IMR-90 (cell line): ENCODE measurements at regions not wholly inside any gene's neighbourhood (a gene's known extent, or its start where the extent isn't known, plus 50 kb on each side); places are given as distances from the start of the nearest gene placed in this dataset.

Experiments
- ATAC-seq: fragments of 200-7000 bp; cut with Tn5 transposase; 2 replicates; pipeline ENCODE4 v1.9.1; 2020; ENCODE audit warnings: low read depth, mild to moderate bottlenecking, moderate library complexity
- BruUV-seq: library from RNA; stranded (reverse); fragments of 400-500 nt; replicated peaks from 2 replicates; lab custom pipeline; 2021; lab: Mats Ljungman, UMichigan
- CTCF ChIA-PET: fragments of 300-600 bp; formaldehyde crosslinking; extraction: SDS; loops from one replicate; lab custom pipeline; 2021; ENCODE audit warnings: antibody characterized with exemption; lab: Yijun Ruan, JAX
- POLR2A ChIA-PET: fragments of 300-600 bp; sonication (Branson Sonifier 250); formaldehyde crosslinking; loops from one replicate; lab custom pipeline; 2022; ENCODE audit warnings: antibody characterized with exemption; ENCODE audit not compliant: unreplicated experiment; lab: Charles Lee
- DNase-seq: peaks from one replicate; pipeline ENCODE4 v3.0.0; 2013
- H2AFZ ChIP-seq: replicated peaks from 2 replicates; pipeline ENCODE3; 2013; ENCODE audit warnings: low read length, mild to moderate bottlenecking; ENCODE audit not compliant: poor library complexity
- H2AK5ac ChIP-seq: 2 replicates; pipeline ENCODE4 v1.6.1; 2013; ENCODE audit warnings: low read depth, low read length, inconsistent platforms
- H2AK9ac ChIP-seq: replicated peaks from 2 replicates; pipeline ENCODE3; 2013; ENCODE audit warnings: mild to moderate bottlenecking, low read depth, low read length, moderate library complexity; ENCODE audit not compliant: poor library complexity
- H2BK120ac ChIP-seq: 2 replicates; pipeline ENCODE4 v1.6.1; 2013; ENCODE audit warnings: low read depth, low read length, inconsistent platforms
- H2BK15ac ChIP-seq: 3 replicates; pipeline ENCODE4 v1.6.1; 2013; ENCODE audit warnings: low read depth, low read length, inconsistent platforms
- H2BK20ac ChIP-seq: 2 replicates; pipeline ENCODE4 v1.6.1; 2013; ENCODE audit warnings: low read depth, mild to moderate bottlenecking, inconsistent platforms, low read length, moderate library complexity
- H2BK5ac ChIP-seq: 2 replicates; pipeline ENCODE4 v1.6.1; 2013; ENCODE audit warnings: mild to moderate bottlenecking, low read depth, low read length, inconsistent platforms; ENCODE audit not compliant: poor library complexity, severe bottlenecking
- H3K14ac ChIP-seq: replicated peaks from 2 replicates; pipeline ENCODE4 v1.6.1; 2013; ENCODE audit warnings: low read depth, low read length, inconsistent platforms
- H3K18ac ChIP-seq: 2 replicates; pipeline ENCODE4 v1.6.1; 2013; ENCODE audit warnings: low read depth, low read length, control low read depth
- H3K23ac ChIP-seq: 2 replicates; pipeline ENCODE4 v1.6.1; 2013; ENCODE audit warnings: low read depth, low read length, inconsistent platforms
- H3K27ac ChIP-seq: 2 replicates; pipeline ENCODE4 v1.5.1; 2013; ENCODE audit warnings: mild to moderate bottlenecking, control low read depth, low read length; ENCODE audit not compliant: insufficient read depth
- H3K27me3 ChIP-seq: 2 replicates; pipeline ENCODE4 v1.6.1; 2013; ENCODE audit warnings: low read length; ENCODE audit not compliant: control insufficient read depth, insufficient read depth
- H3K36me3 ChIP-seq: 2 replicates; pipeline ENCODE4 v1.6.1; 2013; ENCODE audit warnings: low read length, mixed read lengths; ENCODE audit not compliant: control insufficient read depth, insufficient read depth
- H3K4ac ChIP-seq: 2 replicates; pipeline ENCODE4 v1.6.1; 2013; ENCODE audit warnings: low read depth, low read length, inconsistent platforms
- H3K4me1 ChIP-seq: 2 replicates; pipeline ENCODE4 v1.6.1; 2013; ENCODE audit warnings: low read length, mixed read lengths; ENCODE audit not compliant: control insufficient read depth, insufficient read depth
- H3K4me2 ChIP-seq: 2 replicates; pipeline ENCODE4 v1.6.1; 2013; ENCODE audit warnings: low read depth, mild to moderate bottlenecking, control low read depth, low read length, moderate library complexity
- H3K4me3 ChIP-seq: 2 replicates; pipeline ENCODE4 v1.5.1; 2013; ENCODE audit warnings: low read depth, mild to moderate bottlenecking, control low read depth, low read length, moderate library complexity; ENCODE audit not compliant: insufficient read depth
- H3K56ac ChIP-seq: 2 replicates; pipeline ENCODE4 v1.6.1; 2013; ENCODE audit warnings: low read length, inconsistent platforms; ENCODE audit not compliant: insufficient read depth; ENCODE audit errors: extremely low read depth
- H3K79me1 ChIP-seq, 2 experiments: 2 replicates each; pipeline ENCODE4 v1.6.1; 2013; ENCODE audit warnings: low read length in 2 of 2, inconsistent platforms in 1 of 2, low read depth in 1 of 2
- H3K9ac ChIP-seq: 2 replicates; pipeline ENCODE4 v1.6.1; 2013; ENCODE audit warnings: low read depth, low read length, control low read depth
- H3K9me1 ChIP-seq: 2 replicates; pipeline ENCODE4 v1.6.1; 2013; ENCODE audit warnings: low read length, inconsistent platforms; ENCODE audit not compliant: insufficient read depth
- H3K9me3 ChIP-seq: 2 replicates; pipeline ENCODE4 v1.6.1; 2013; ENCODE audit warnings: low read length; ENCODE audit not compliant: control insufficient read depth, insufficient read depth
- H4K20me1 ChIP-seq: 2 replicates; pipeline ENCODE4 v1.6.1; 2013; ENCODE audit warnings: low read length, inconsistent platforms; ENCODE audit not compliant: insufficient read depth
- H4K5ac ChIP-seq: 2 replicates; pipeline ENCODE4 v1.6.1; 2013; ENCODE audit warnings: mild to moderate bottlenecking, low read depth, low read length, control low read depth
- H4K8ac ChIP-seq, 2 experiments: 2 replicates each; pipeline ENCODE4 v1.6.1; 2013; ENCODE audit warnings: low read depth in 2 of 2, low read length in 2 of 2, control low read depth in 1 of 2, inconsistent platforms in 1 of 2
- H4K91ac ChIP-seq: 2 replicates; pipeline ENCODE4 v1.6.1; 2013; ENCODE audit warnings: low read depth, low read length, inconsistent platforms; ENCODE audit not compliant: insufficient read depth
- RFX5 ChIP-seq: IDR thresholded peaks from 2 replicates; pipeline ENCODE4 v1.8.0; 2012; ENCODE audit warnings: low read depth, mild to moderate bottlenecking, low read length, moderate library complexity
- WGBS, 2 experiments: methylation state at CpG; one replicate each; pipeline versions ENCODE4 v1.1.5 to v1.1.7; 2013; ENCODE audit warnings: missing lambda C conversion rate in 2 of 2; ENCODE audit not compliant: insufficient read length in 1 of 2; ENCODE audit errors: extremely low coverage in 2 of 2; 5-methylcytosine and 5-hydroxymethylcytosine counted together
- dilution Hi-C: fragments of 300-500 bp; cut with HindIII; formaldehyde crosslinking; loops from one replicate; pipeline ENCODE4 v1.14.3; 2018; ENCODE audit warnings: low sequenced_read_pairs; ENCODE audit not compliant: unreplicated experiment
- in situ Hi-C: fragments of 300-500 bp; cut with MboI; formaldehyde crosslinking; loops from 3 replicates; pipeline ENCODE4 v1.14.3; 2019; ENCODE audit warnings: low sequenced_read_pairs, inconsistent platforms, mixed read lengths
- intact Hi-C: fragments of 100-400 bp; cut with micrococcal nuclease; formaldehyde crosslinking; loops from 2 replicates; pipeline ENCODE4 v1.10.0; 2022
- TF ChIP-seq, protein P1 (sequence below): fragments of 150-350 bp; IDR thresholded peaks from 2 replicates; pipeline ENCODE4 v1.6.1; 2017; ENCODE audit warnings: mild to moderate bottlenecking, antibody characterized with exemption, low read length, low read depth
- TF ChIP-seq, protein P2 (sequence below): conservative IDR thresholded peaks from 2 replicates; pipeline ENCODE4 v1.5.1; 2012; ENCODE audit warnings: mild to moderate bottlenecking, low read depth, low read length, improper control_type of control experiment

DNA sequence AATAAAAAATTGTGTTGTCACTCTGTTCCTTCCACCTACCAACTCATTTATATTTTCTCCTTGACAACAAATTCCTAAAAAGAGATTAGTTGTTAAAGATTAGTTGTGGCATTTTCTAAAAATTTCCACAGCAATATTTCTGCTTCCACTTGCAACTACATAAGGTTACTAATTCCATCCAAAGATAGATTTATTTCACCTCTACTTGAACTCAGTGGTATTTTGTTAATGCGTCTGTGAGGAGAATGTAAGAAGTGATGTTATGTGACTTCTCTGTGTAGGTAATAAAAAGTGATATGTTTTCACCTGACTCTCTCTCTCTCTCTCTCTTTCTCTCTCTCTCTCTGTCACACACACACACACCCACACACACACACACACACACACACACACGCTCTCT lies 1104.8 kb downstream of the AMY1C start:
- no peak overlapping the region for H3K23ac ChIP-seq
- in situ Hi-C loops (no loop called here), intact Hi-C loops (no loop called here), dilution Hi-C loops (no loop called here)
- no peak overlapping the region for H3K4ac ChIP-seq
- WGBS, 2 experiments = no CpG with 5 or more reads among the region's 2 CpGs
- no peak overlapping the region for H3K9ac ChIP-seq
- H3K4me1 ChIP-seq = no peaks in the 10 kb centered on the region
- TF ChIP-seq, protein P1, sequence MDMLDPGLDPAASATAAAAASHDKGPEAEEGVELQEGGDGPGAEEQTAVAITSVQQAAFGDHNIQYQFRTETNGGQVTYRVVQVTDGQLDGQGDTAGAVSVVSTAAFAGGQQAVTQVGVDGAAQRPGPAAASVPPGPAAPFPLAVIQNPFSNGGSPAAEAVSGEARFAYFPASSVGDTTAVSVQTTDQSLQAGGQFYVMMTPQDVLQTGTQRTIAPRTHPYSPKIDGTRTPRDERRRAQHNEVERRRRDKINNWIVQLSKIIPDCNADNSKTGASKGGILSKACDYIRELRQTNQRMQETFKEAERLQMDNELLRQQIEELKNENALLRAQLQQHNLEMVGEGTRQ = no peak
- TF ChIP-seq RFX5 = no peak
- TF ChIP-seq, protein P2, sequence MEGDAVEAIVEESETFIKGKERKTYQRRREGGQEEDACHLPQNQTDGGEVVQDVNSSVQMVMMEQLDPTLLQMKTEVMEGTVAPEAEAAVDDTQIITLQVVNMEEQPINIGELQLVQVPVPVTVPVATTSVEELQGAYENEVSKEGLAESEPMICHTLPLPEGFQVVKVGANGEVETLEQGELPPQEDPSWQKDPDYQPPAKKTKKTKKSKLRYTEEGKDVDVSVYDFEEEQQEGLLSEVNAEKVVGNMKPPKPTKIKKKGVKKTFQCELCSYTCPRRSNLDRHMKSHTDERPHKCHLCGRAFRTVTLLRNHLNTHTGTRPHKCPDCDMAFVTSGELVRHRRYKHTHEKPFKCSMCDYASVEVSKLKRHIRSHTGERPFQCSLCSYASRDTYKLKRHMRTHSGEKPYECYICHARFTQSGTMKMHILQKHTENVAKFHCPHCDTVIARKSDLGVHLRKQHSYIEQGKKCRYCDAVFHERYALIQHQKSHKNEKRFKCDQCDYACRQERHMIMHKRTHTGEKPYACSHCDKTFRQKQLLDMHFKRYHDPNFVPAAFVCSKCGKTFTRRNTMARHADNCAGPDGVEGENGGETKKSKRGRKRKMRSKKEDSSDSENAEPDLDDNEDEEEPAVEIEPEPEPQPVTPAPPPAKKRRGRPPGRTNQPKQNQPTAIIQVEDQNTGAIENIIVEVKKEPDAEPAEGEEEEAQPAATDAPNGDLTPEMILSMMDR = no peak
- H2AFZ ChIP-seq = no peak overlapping the region
- H2BK15ac ChIP-seq = no peak overlapping the region
- no peak overlapping the region for H2BK120ac ChIP-seq
- no peaks in the 10 kb centered on the region for H3K36me3 ChIP-seq
- CTCF ChIA-PET = no interaction called here
- no peak overlapping the region for H4K5ac ChIP-seq
- no peak overlapping the region for H3K18ac ChIP-seq
- ATAC-seq = no peak
- no peak overlapping the region for H3K14ac ChIP-seq
- no peak overlapping the region for H2AK9ac ChIP-seq
- no peak overlapping the region for H4K91ac ChIP-seq
- H3K27ac ChIP-seq = no peak overlapping the region
- H2BK5ac ChIP-seq = no peak overlapping the region
- POLR2A ChIA-PET = no interaction called here
- no peaks in the 10 kb centered on the region for H3K27me3 ChIP-seq
- no peak overlapping the region for H4K8ac ChIP-seq
- no peak overlapping the region for H2AK5ac ChIP-seq
- H3K79me1 ChIP-seq = no peaks in the 10 kb centered on the region
- no peak overlapping the region for H3K56ac ChIP-seq
- no peak overlapping the region for H3K4me2 ChIP-seq
- BruUV-seq = no TSS peak
- no peak for DNase-seq
- H4K20me1 ChIP-seq = no peaks in the 10 kb centered on the region
- no peak overlapping the region for H2BK20ac ChIP-seq
- H3K9me1 ChIP-seq = no peaks in the 10 kb centered on the region
- no peak overlapping the region for H3K4me3 ChIP-seq
- peaks cover 11% of the 10 kb centered on the region; the same call in 1 of the 2 replicates for H3K9me3 ChIP-seq
